MM.1S (cell line): ENCODE measurements at regions not wholly inside any gene's neighbourhood (a gene's known extent, or its start where the extent isn't known, plus 50 kb on each side); places are given as distances from the start of the nearest gene placed in this dataset.
"Not testable (repeated sequence)": the region's sequence is repeated elsewhere in the genome, so short reads cannot be mapped to it uniquely, and the experiment has no call there.

Source experiments
- DNase-seq: peaks from one replicate; pipeline ENCODE4 v3.0.0-alpha.2; 2015
- H2AFZ ChIP-seq: fragments of 300-600 bp; sonication (generic); 2 replicates; pipeline ENCODE4 v1.6.0; 2016; ENCODE audit warnings: antibody characterized with exemption, low read length
- H3F3A ChIP-seq: fragments of 300-600 bp; sonication (generic); 2 replicates; pipeline ENCODE4 v1.6.1; 2016; ENCODE audit warnings: mild to moderate bottlenecking, antibody characterized with exemption, low read length, moderate library complexity, mixed read lengths; ENCODE audit not compliant: insufficient read depth
- H3K27ac ChIP-seq: fragments of 300-600 bp; sonication (generic); 2 replicates; pipeline ENCODE4 v1.5.1; 2016; ENCODE audit warnings: mild to moderate bottlenecking, low read length
- H3K27me3 ChIP-seq: fragments of 300-600 bp; sonication (generic); replicated peaks from 2 replicates; pipeline ENCODE4 v1.6.0; 2016; ENCODE audit warnings: low read length; ENCODE audit not compliant: insufficient read depth
- H3K36me3 ChIP-seq: fragments of 300-600 bp; sonication (generic); replicated peaks from 2 replicates; pipeline ENCODE4 v1.6.1; 2016; ENCODE audit warnings: mild to moderate bottlenecking, low read length, mixed read lengths; ENCODE audit not compliant: insufficient read depth
- H3K4me1 ChIP-seq: fragments of 300-600 bp; sonication (generic); 2 replicates; pipeline ENCODE4 v1.6.1; 2016; ENCODE audit warnings: low read length, mixed read lengths
- H3K4me2 ChIP-seq: fragments of 300-600 bp; sonication (generic); 2 replicates; pipeline ENCODE4 v1.6.0; 2016; ENCODE audit warnings: low read depth, low read length
- H3K4me3 ChIP-seq: fragments of 300-600 bp; sonication (generic); 2 replicates; pipeline ENCODE4 v1.5.1; 2016; ENCODE audit warnings: low read length, mixed read lengths
- H3K79me2 ChIP-seq: fragments of 300-600 bp; sonication (generic); 2 replicates; pipeline ENCODE4 v1.6.1; 2016; ENCODE audit warnings: mixed run types, low read length, mixed read lengths
- H3K9ac ChIP-seq: fragments of 300-600 bp; sonication (generic); 2 replicates; pipeline ENCODE4 v1.6.1; 2016; ENCODE audit warnings: low read length, mixed read lengths
- H3K9me2 ChIP-seq: fragments of 300-600 bp; sonication (generic); replicated peaks from 2 replicates; pipeline ENCODE4 v1.6.1; 2016; ENCODE audit warnings: mild to moderate bottlenecking, low read length, mixed read lengths; ENCODE audit not compliant: insufficient read depth
- H3K9me3 ChIP-seq: fragments of 300-600 bp; sonication (generic); replicated peaks from 2 replicates; pipeline ENCODE4 v1.6.1; 2016; ENCODE audit warnings: mild to moderate bottlenecking, low read length, mixed read lengths; ENCODE audit not compliant: insufficient read depth
- H4K20me1 ChIP-seq: fragments of 300-600 bp; sonication (generic); 2 replicates; pipeline ENCODE4 v1.6.1; 2016; ENCODE audit warnings: mild to moderate bottlenecking, low read length, moderate library complexity, mixed read lengths; ENCODE audit not compliant: insufficient read depth
- CTCF ChIP-seq: fragments of 300-600 bp; sonication (generic); IDR thresholded peaks from 2 replicates; pipeline ENCODE4 v1.5.1; 2016; ENCODE audit warnings: antibody characterized with exemption, low read length, mixed read lengths
- EZH2 ChIP-seq: fragments of 300-600 bp; sonication (generic); optimal IDR thresholded peaks from 2 replicates; pipeline ENCODE3; 2017; ENCODE audit warnings: low read depth, mild to moderate bottlenecking, antibody characterized with exemption, low read length, mixed read lengths
- EZH2phosphoT487 ChIP-seq: fragments of 300-600 bp; sonication (generic); IDR thresholded peaks from 2 replicates; pipeline ENCODE4 v1.6.1; 2018; ENCODE audit warnings: antibody characterized with exemption, low read length

GRCh38 chrX:14347523-14347922, 181.8 kb upstream of the GLRA2 start:
- no peak overlapping the region for H2AFZ ChIP-seq
- no peaks in the 10 kb centered on the region for H3K9me3 ChIP-seq
- no peaks in the 10 kb centered on the region for H4K20me1 ChIP-seq
- H3K79me2 ChIP-seq = no peaks in the 10 kb centered on the region
- H3K27ac ChIP-seq = no peak overlapping the region
- H3K9me2 ChIP-seq = no peaks in the 10 kb centered on the region
- no peak overlapping the region for H3K4me3 ChIP-seq
- H3F3A ChIP-seq = no peaks in the 10 kb centered on the region
- no peaks in the 10 kb centered on the region for H3K4me1 ChIP-seq
- no peaks in the 10 kb centered on the region for H3K36me3 ChIP-seq
- no peak overlapping the region for H3K4me2 ChIP-seq
- no peak for DNase-seq
- no peaks in the 10 kb centered on the region for H3K27me3 ChIP-seq
- no peak overlapping the region for H3K9ac ChIP-seq
- TF ChIP-seq EZH2 = no peak
- no peak for TF ChIP-seq CTCF
- TF ChIP-seq EZH2phosphoT487 = no peak

GRCh38 chrX:14344172-14344940, 185.0 kb upstream of the GLRA2 start:
- no peaks in the 10 kb centered on the region for H4K20me1 ChIP-seq
- no peaks in the 10 kb centered on the region for H3K79me2 ChIP-seq
- no peak overlapping the region for H3K4me3 ChIP-seq
- no peaks in the 10 kb centered on the region for H3F3A ChIP-seq
- H3K4me2 ChIP-seq = no peak overlapping the region
- no peak overlapping the region for H2AFZ ChIP-seq
- H3K9ac ChIP-seq = no peak overlapping the region
- H3K9me2 ChIP-seq = no peaks in the 10 kb centered on the region
- no peaks in the 10 kb centered on the region for H3K27me3 ChIP-seq
- no peaks in the 10 kb centered on the region for H3K4me1 ChIP-seq
- TF ChIP-seq CTCF = no peak
- TF ChIP-seq EZH2phosphoT487 = no peak
- TF ChIP-seq EZH2 = no peak
- H3K27ac ChIP-seq = no peak overlapping the region
- H3K9me3 ChIP-seq = no peaks in the 10 kb centered on the region
- DNase-seq = no peak
- no peaks in the 10 kb centered on the region for H3K36me3 ChIP-seq

GRCh38 chrX:14309431-14309830, 219.9 kb upstream of the GLRA2 start:
- H3K9me2 ChIP-seq = no peaks in the 10 kb centered on the region
- no peaks in the 10 kb centered on the region for H3K36me3 ChIP-seq
- H3K9ac ChIP-seq = no peak overlapping the region
- DNase-seq = no peak
- no peaks in the 10 kb centered on the region for H3K27me3 ChIP-seq
- H3K9me3 ChIP-seq = no peaks in the 10 kb centered on the region
- no peak for TF ChIP-seq CTCF
- no peak for TF ChIP-seq EZH2
- no peak for TF ChIP-seq EZH2phosphoT487
- H3F3A ChIP-seq = no peaks in the 10 kb centered on the region
- no peaks in the 10 kb centered on the region for H3K4me1 ChIP-seq
- H3K4me2 ChIP-seq = no peak overlapping the region
- no peak overlapping the region for H3K27ac ChIP-seq
- H3K4me3 ChIP-seq = no peak overlapping the region
- H4K20me1 ChIP-seq = no peaks in the 10 kb centered on the region
- no peak overlapping the region for H2AFZ ChIP-seq
- no peaks in the 10 kb centered on the region for H3K79me2 ChIP-seq

- H3K9me2 ChIP-seq, H3K9ac ChIP-seq, H3K4me2 ChIP-seq, H3F3A ChIP-seq, H3K4me3 ChIP-seq, H3K27me3 ChIP-seq, H3K27ac ChIP-seq, H3K36me3 ChIP-seq, H3K79me2 ChIP-seq, DNase-seq, H4K20me1 ChIP-seq, H3K4me1 ChIP-seq, H2AFZ ChIP-seq, H3K9me3 ChIP-seq: not testable (repeated sequence)
These were observed 220.4 kb upstream of the GLRA2 start for GRCh38 chrX:14308976-14309375.
